HG03196 (cell line): ENCODE measurements at regions not wholly inside any gene's neighbourhood (a gene's known extent, or its start where the extent isn't known, plus 50 kb on each side); places are given as distances from the start of the nearest gene placed in this dataset.
"Not testable (repeated sequence)": the region's sequence is repeated elsewhere in the genome, so short reads cannot be mapped to it uniquely, and the experiment has no call there.

Source experiments
- ATAC-seq: cut with Tn5 transposase; IDR thresholded peaks from one replicate; pipeline ENCODE4 v1.9.1; 2021; ENCODE audit not compliant: unreplicated experiment

- ATAC-seq, result not testable (repeated sequence)
Observed at GRCh38 chr3:150270444-150270843, 137.7 kb upstream of the TSC22D2 start.

- ATAC-seq, result no peak
Observed at GRCh38 chr3:150269526-150269925, 138.6 kb upstream of the TSC22D2 start.

GRCh38 chr3:150268426-150269391 lies 139.4 kb upstream of the TSC22D2 start:
- ATAC-seq, result no peak

- no peak for ATAC-seq
Observed at GRCh38 chr3:150267288-150267687, 140.8 kb upstream of the TSC22D2 start.

GRCh38 chr3:150265305-150265704 lies 142.8 kb upstream of the TSC22D2 start:
- ATAC-seq, result no peak

- ATAC-seq, result no peak
Observed at GRCh38 chr3:150264561-150265279, 143.4 kb upstream of the TSC22D2 start.

GRCh38 chr3:150261958-150262357 lies 146.1 kb upstream of the TSC22D2 start:
- ATAC-seq, result no peak

- ATAC-seq, result no peak
Observed at GRCh38 chr3:150261418-150261817, 146.7 kb upstream of the TSC22D2 start.

GRCh38 chr3:150260398-150260710 lies 147.7 kb upstream of the TSC22D2 start:
- ATAC-seq, result no peak

GRCh38 chr3:150259526-150260397 lies 148.3 kb upstream of the TSC22D2 start:
- ATAC-seq, result no peak

- no peak for ATAC-seq
Observed at GRCh38 chr3:150256782-150257181, 151.3 kb upstream of the TSC22D2 start.

GRCh38 chr3:150256318-150256717 lies 151.8 kb upstream of the TSC22D2 start:
- ATAC-seq, result no peak

GRCh38 chr3:150255826-150256225 lies 152.3 kb upstream of the TSC22D2 start:
- no peak for ATAC-seq

- no peak for ATAC-seq
Observed at GRCh38 chr3:150255413-150255812, 152.7 kb upstream of the TSC22D2 start.

- ATAC-seq, result no peak
Observed at GRCh38 chr3:150254309-150254708, 153.8 kb upstream of the TSC22D2 start.

GRCh38 chr3:150253622-150254021 lies 154.5 kb upstream of the TSC22D2 start:
- no peak for ATAC-seq

GRCh38 chr3:150252462-150252861 lies 155.6 kb upstream of the TSC22D2 start:
- ATAC-seq, result no peak

GRCh38 chr3:150251187-150252062 lies 156.7 kb upstream of the TSC22D2 start:
- no peak for ATAC-seq

GRCh38 chr3:150249779-150250470 lies 158.2 kb upstream of the TSC22D2 start:
- no peak for ATAC-seq
